ENCODE measurements at regions not wholly inside any gene's neighbourhood (a gene's known extent, or its start where the extent isn't known, plus 50 kb on each side); places are given as distances from the start of the nearest gene placed in this dataset.

DNA sequence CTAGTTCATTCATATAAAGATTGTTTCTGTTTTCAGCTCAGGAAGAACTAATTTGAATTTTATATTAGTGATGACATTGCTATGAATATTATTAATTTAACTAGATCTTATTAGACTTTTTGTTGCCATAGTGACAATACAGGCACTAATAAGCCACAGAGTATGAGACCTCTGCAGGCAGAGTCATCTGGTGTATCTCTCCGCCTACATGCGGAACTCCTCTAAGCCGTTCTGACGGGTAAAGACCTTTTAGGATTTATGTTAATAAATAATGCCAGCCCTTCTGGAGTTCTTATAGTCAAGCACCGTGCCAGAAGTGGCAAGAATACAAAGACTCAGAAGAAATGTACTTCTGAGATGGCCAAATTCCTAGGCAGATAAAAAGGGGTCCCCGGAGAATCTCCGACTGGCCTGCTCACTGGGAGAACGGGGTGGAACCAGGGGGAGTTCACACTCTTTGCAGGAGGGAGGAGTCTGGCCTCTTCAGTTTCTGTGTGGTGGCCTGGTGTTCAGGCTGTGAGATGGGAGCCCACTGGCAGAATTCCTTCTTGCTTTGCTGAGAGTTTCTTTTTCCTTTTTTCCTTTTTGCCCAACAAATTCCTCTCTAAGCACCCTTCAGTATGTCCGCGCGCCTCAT lies 85.1 kb upstream of the IL12B start:
- FAIRE-seq (no peak), DNase-seq (ENCODE audit: extremely low read depth in 1 of 4, low spot score in 3 of 4) (no peak), ATAC-seq (no peak)
- no peak overlapping the region for H3K4me3 ChIP-seq
- no peaks in the 10 kb centered on the region for H3K4me1 ChIP-seq (replicated peaks in 1 of 2; ENCODE audit: control insufficient read depth in 2 of 2, insufficient read depth in 2 of 2, low read length in 2 of 2)
- no peak overlapping the region for H3K9ac ChIP-seq (ENCODE audit: insufficient read depth in 1 of 2, low read depth in 2 of 2, low read length in 2 of 2)
- no peaks in the 10 kb centered on the region for H4K20me1 ChIP-seq (replicated peaks; ENCODE audit: control insufficient read depth, insufficient read depth, low read length)
- intact Hi-C loops (cut with micrococcal nuclease), result no loop called here
- H3K79me2 ChIP-seq (ENCODE audit: control insufficient read depth, insufficient read depth, low read length), result no peaks in the 10 kb centered on the region
- POLR2A ChIA-PET, result interaction anchor here (0.6 kb wide), 1 partner anchor 764 kb away, joined by 3 read pairs; no protein-coding TSS in a partner anchor
- H3K9me1 ChIP-seq (ENCODE audit: control insufficient read depth, insufficient read depth, low read length), result no peaks in the 10 kb centered on the region
- H3K27ac ChIP-seq (ENCODE audit: extremely low read depth, low read depth, low read length), result no peak overlapping the region
- in situ Hi-C loops (cut with MboI), result no loop called here
- peak; percentile 8; the same call in 1 of the 2 replicates for TF ChIP-seq RFX1 (IDR thresholded peaks at IDR 0.05)
- no peak for TF ChIP-seq RHOXF2B (CRISPR knock-in tag; conservative IDR thresholded peaks at IDR 0.05)
- TF ChIP-seq NUFIP1 (IDR thresholded peaks at IDR 0.05; ENCODE audit: partially characterized antibody), result no peak
- no peak overlapping the region for H3K4me2 ChIP-seq (ENCODE audit: insufficient read depth, low read length)
- no peaks in the 10 kb centered on the region for H3K9me3 ChIP-seq (replicated peaks; ENCODE audit: control insufficient read depth, insufficient read depth, low read depth, low read length)
- BruUV-seq (replicated peaks), result no TSS peak
- CTCF ChIA-PET (ENCODE audit: low intra/inter-chr PET ratio), result no interaction called here
- 19% methylated on average over 11 of the region's 11 CpGs for WGBS (ENCODE audit: insufficient coverage, low coverage, missing lambda C conversion rate)
- H2AFZ ChIP-seq (ENCODE audit: low read depth, low read length), result no peak overlapping the region
- H3K27me3 ChIP-seq (ENCODE audit: control insufficient read depth in 2 of 2, insufficient read depth in 2 of 2, low read length in 2 of 2), result peaks cover 0 to 4% of the 10 kb centered on the region in 2 experiments; a peak in 1 of 5 replicates
- H3K36me3 ChIP-seq (ENCODE audit: control insufficient read depth, insufficient read depth, low read length), result no peaks in the 10 kb centered on the region

GRCh38 chr5:159416438-159416837 lies 86.2 kb upstream of the IL12B start:
- WGBS (ENCODE audit: insufficient coverage, low coverage, missing lambda C conversion rate), result 18% methylated on average over 6 of the region's 6 CpGs
- Histone ChIP-seq H3K9me3 (replicated peaks; ENCODE audit: control insufficient read depth, insufficient read depth, low read depth, low read length) (no peaks in the 10 kb centered on the region), H3K4me1 (replicated peaks in 1 of 2; ENCODE audit: control insufficient read depth in 2 of 2, insufficient read depth in 2 of 2, low read length in 2 of 2) (no peaks in the 10 kb centered on the region), H2AFZ (ENCODE audit: low read depth, low read length) (no peak overlapping the region), H3K9ac (ENCODE audit: insufficient read depth in 1 of 2, low read depth in 2 of 2, low read length in 2 of 2) (no peak overlapping the region), H3K4me2 (ENCODE audit: insufficient read depth, low read length) (no peak overlapping the region), H3K9me1 (ENCODE audit: control insufficient read depth, insufficient read depth, low read length) (no peaks in the 10 kb centered on the region), H3K27ac (ENCODE audit: extremely low read depth, low read depth, low read length) (no peak overlapping the region), H4K20me1 (replicated peaks; ENCODE audit: control insufficient read depth, insufficient read depth, low read length) (no peaks in the 10 kb centered on the region), H3K4me3 (no peak overlapping the region), H3K36me3 (ENCODE audit: control insufficient read depth, insufficient read depth, low read length) (no peaks in the 10 kb centered on the region), H3K27me3 (ENCODE audit: control insufficient read depth in 2 of 2, insufficient read depth in 2 of 2, low read length in 2 of 2) (peaks cover 0 to 4% of the 10 kb centered on the region in 2 experiments; a peak in 1 of 5 replicates), H3K79me2 (ENCODE audit: control insufficient read depth, insufficient read depth, low read length) (no peaks in the 10 kb centered on the region)
- in situ Hi-C loops (cut with MboI) (no loop called here), intact Hi-C loops (cut with micrococcal nuclease) (no loop called here)
- DNase-seq (ENCODE audit: extremely low read depth in 1 of 4, low spot score in 3 of 4) (no peak), FAIRE-seq (no peak), ATAC-seq (no peak)
- POLR2A ChIA-PET, result no interaction called here
- BruUV-seq (replicated peaks), result no TSS peak
- CTCF ChIA-PET (ENCODE audit: low intra/inter-chr PET ratio), result no interaction called here
- TF ChIP-seq SP1 (CRISPR knock-in tag; IDR thresholded peaks at IDR 0.05) (no peak), WHSC1 (IDR thresholded peaks at IDR 0.05; ENCODE audit: low read length) (no peak), DIDO1 (tag; IDR thresholded peaks at IDR 0.05; ENCODE audit: low read depth) (no peak), ZHX1 (conservative IDR thresholded peaks at IDR 0.05; ENCODE audit: low read length) (no peak)
- TF ChIP-seq, protein P1, sequence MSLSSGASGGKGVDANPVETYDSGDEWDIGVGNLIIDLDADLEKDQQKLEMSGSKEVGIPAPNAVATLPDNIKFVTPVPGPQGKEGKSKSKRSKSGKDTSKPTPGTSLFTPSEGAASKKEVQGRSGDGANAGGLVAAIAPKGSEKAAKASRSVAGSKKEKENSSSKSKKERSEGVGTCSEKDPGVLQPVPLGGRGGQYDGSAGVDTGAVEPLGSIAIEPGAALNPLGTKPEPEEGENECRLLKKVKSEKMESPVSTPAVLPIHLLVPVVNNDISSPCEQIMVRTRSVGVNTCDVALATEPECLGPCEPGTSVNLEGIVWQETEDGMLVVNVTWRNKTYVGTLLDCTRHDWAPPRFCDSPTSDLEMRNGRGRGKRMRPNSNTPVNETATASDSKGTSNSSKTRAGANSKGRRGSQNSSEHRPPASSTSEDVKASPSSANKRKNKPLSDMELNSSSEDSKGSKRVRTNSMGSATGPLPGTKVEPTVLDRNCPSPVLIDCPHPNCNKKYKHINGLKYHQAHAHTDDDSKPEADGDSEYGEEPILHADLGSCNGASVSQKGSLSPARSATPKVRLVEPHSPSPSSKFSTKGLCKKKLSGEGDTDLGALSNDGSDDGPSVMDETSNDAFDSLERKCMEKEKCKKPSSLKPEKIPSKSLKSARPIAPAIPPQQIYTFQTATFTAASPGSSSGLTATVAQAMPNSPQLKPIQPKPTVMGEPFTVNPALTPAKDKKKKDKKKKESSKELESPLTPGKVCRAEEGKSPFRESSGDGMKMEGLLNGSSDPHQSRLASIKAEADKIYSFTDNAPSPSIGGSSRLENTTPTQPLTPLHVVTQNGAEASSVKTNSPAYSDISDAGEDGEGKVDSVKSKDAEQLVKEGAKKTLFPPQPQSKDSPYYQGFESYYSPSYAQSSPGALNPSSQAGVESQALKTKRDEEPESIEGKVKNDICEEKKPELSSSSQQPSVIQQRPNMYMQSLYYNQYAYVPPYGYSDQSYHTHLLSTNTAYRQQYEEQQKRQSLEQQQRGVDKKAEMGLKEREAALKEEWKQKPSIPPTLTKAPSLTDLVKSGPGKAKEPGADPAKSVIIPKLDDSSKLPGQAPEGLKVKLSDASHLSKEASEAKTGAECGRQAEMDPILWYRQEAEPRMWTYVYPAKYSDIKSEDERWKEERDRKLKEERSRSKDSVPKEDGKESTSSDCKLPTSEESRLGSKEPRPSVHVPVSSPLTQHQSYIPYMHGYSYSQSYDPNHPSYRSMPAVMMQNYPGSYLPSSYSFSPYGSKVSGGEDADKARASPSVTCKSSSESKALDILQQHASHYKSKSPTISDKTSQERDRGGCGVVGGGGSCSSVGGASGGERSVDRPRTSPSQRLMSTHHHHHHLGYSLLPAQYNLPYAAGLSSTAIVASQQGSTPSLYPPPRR (CRISPR knock-in tag; IDR thresholded peaks at IDR 0.05; ENCODE audit: borderline replicate concordance), result no peak
